ENCODE measurements at regions not wholly inside any gene's neighbourhood (a gene's known extent, or its start where the extent isn't known, plus 50 kb on each side); places are given as distances from the start of the nearest gene placed in this dataset.

DNA sequence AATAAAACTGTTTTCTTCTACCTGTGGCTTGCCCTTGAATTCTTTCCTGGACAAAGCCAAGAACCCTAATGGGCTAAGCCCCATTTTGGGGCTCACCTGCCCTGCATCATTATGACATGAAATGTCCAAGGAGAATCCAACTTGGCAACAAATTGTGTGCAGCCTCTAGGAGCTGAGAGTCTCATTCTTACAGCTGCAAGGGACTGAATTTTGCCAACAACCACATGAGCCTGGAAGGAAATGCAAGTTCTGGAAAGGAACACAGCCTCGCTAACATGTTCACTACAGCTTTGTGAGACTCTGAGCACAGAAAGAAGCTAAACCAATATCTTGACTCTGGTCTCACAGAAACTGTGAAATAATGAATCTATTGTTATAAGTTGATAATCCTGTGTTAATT lies 94.8 kb upstream of the CDH12 start:
- H3K4me3 ChIP-seq (replicated peaks; ENCODE audit: low read depth, low read length): no peak overlapping the region
- no peaks in the 10 kb centered on the region for H3K36me3 ChIP-seq (ENCODE audit: control insufficient read depth, insufficient read depth, low read length)
- no peaks in the 10 kb centered on the region for H3K27me3 ChIP-seq (replicated peaks; ENCODE audit: control insufficient read depth, insufficient read depth, low read length)
- TF ChIP-seq, protein P1, sequence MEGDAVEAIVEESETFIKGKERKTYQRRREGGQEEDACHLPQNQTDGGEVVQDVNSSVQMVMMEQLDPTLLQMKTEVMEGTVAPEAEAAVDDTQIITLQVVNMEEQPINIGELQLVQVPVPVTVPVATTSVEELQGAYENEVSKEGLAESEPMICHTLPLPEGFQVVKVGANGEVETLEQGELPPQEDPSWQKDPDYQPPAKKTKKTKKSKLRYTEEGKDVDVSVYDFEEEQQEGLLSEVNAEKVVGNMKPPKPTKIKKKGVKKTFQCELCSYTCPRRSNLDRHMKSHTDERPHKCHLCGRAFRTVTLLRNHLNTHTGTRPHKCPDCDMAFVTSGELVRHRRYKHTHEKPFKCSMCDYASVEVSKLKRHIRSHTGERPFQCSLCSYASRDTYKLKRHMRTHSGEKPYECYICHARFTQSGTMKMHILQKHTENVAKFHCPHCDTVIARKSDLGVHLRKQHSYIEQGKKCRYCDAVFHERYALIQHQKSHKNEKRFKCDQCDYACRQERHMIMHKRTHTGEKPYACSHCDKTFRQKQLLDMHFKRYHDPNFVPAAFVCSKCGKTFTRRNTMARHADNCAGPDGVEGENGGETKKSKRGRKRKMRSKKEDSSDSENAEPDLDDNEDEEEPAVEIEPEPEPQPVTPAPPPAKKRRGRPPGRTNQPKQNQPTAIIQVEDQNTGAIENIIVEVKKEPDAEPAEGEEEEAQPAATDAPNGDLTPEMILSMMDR (IDR thresholded peaks at IDR 0.05; ENCODE audit: insufficient read depth, low read length, poor library complexity, severe bottlenecking): no peak
- DNase-seq (ENCODE audit: extremely low read depth, insufficient read length): no peak

DNA sequence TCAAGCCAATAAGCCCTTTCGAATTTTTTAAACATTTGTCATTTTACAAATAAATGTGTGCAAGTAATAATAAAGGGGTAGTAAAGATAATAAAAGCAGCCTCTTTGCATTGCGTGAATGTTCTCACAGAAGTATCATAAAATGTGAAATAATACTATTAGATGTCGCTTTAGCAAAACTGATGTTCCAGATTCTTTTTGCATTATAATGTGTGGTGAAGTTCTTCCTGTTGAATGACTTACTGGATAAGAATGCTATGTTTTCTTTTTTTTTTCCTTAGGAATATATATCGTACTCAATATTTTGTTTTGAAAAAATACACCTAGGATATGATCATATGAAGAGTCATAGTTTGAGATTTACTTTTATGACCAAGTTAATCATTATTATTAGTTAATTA lies 85.2 kb upstream of the CDH12 start:
- no peaks in the 10 kb centered on the region for H3K36me3 ChIP-seq (ENCODE audit: control insufficient read depth, insufficient read depth, low read length)
- H3K4me3 ChIP-seq (replicated peaks; ENCODE audit: low read depth, low read length): no peak overlapping the region
- no peak for DNase-seq (ENCODE audit: extremely low read depth, insufficient read length)
- H3K27me3 ChIP-seq (replicated peaks; ENCODE audit: control insufficient read depth, insufficient read depth, low read length): no peaks in the 10 kb centered on the region
- TF ChIP-seq, protein P1 (IDR thresholded peaks at IDR 0.05; ENCODE audit: insufficient read depth, low read length, poor library complexity, severe bottlenecking): no peak

DNA sequence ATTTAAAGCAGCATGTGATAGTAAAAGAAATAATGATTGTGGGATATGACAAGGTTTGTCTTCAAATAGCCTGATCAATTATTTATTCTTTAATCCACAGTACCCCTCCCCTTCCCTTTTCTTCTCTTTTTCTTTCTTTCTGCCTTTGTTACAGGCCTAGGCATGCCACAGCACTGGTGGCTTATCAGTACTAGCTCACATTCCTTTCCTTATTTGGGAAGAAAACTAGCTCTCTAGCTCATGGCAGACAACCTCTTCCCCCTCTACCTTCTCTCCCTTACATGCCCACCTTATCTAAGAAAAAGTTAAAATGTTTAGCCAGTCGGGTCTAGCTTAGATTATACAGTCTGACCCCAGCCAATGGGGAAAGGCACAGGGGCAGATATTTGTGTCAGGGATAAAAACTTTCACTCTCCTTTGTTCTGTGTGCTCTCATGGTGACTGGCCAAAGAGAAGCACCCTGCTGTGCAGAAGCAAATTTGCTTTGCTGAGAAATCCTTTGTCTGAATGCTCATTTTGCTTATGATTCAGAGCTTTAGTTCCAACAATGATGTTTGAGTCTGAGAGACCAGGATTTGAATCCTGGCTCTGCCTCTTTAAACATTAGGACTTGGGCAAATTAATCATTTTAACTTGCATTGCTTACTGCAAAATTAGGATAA lies 75.8 kb upstream of the CDH12 start:
- TF ChIP-seq, protein P1 (IDR thresholded peaks at IDR 0.05; ENCODE audit: insufficient read depth, low read length, poor library complexity, severe bottlenecking): no peak
- Histone ChIP-seq H3K27me3 (replicated peaks; ENCODE audit: control insufficient read depth, insufficient read depth, low read length) (no peaks in the 10 kb centered on the region), H3K36me3 (ENCODE audit: control insufficient read depth, insufficient read depth, low read length) (no peaks in the 10 kb centered on the region), H3K4me3 (replicated peaks; ENCODE audit: low read depth, low read length) (no peak overlapping the region)
- no peak for DNase-seq (ENCODE audit: extremely low read depth, insufficient read length)

DNA sequence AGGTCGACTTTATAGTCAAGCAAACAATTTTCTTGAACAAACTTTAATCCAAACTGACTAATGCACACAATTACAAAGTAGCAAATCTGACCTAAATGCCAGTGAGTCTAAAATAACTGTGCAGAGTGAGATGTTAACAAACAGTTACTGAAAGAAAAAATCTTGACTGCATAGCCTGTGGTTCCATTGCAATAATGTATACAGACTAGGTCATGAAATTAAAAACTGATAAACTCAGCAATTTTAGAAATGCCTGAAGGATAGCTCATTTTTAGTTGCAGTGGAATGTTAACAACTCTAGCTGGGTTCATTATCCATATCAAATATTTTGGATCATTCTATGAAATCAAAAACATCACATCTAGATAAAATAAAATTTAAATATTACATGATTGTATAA lies 73.4 kb upstream of the CDH12 start:
- TF ChIP-seq, protein P1 (IDR thresholded peaks at IDR 0.05; ENCODE audit: insufficient read depth, low read length, poor library complexity, severe bottlenecking): no peak
- DNase-seq (ENCODE audit: extremely low read depth, insufficient read length): no peak
- Histone ChIP-seq H3K4me3 (replicated peaks; ENCODE audit: low read depth, low read length) (no peak overlapping the region), H3K36me3 (ENCODE audit: control insufficient read depth, insufficient read depth, low read length) (no peaks in the 10 kb centered on the region), H3K27me3 (replicated peaks; ENCODE audit: control insufficient read depth, insufficient read depth, low read length) (no peaks in the 10 kb centered on the region)

DNA sequence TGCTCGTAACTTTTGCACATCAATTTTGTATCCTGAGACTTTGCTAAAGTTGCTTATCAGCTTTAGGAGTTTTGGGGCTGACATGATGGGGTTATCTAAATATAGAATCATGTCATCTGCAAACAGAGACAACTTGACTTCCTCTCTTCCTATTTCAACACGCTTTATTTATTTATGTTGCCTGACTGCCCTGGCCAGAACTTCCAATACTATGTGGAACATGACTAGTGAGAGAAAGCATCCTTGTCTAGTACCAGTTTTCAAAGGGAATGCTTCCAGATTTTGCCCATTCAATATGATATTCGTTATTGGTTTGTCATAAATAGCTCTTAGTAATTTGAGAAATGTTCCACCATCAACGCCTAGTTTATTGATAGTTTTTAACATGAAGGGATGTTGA lies 65.4 kb upstream of the CDH12 start:
- TF ChIP-seq, protein P1 (IDR thresholded peaks at IDR 0.05; ENCODE audit: insufficient read depth, low read length, poor library complexity, severe bottlenecking): no peak
- no peak for DNase-seq (ENCODE audit: extremely low read depth, insufficient read length)

DNA sequence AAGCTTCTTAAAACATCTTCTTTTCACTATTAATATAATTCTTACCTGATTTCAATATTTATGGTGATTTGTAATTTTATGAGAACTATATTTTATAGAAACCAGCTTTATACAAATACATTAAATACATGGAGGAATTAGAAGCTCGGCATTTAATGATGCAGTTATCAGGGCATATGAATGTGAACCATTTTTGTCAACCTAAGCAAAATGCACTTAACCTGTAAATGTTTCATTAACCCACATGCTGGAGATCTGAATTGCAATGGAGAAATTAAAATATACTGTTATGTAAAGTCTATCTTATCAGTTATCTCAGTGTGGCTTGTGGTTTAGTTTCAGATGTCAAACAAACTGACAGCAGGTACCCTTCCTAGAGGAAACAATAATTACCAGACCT lies 63.2 kb upstream of the CDH12 start:
- TF ChIP-seq, protein P1 (IDR thresholded peaks at IDR 0.05; ENCODE audit: insufficient read depth, low read length, poor library complexity, severe bottlenecking): no peak
- no peak for DNase-seq (ENCODE audit: extremely low read depth, insufficient read length)

More for the DNA sequence above, 65.4 kb upstream of the CDH12 start:
- H3K36me3 ChIP-seq (ENCODE audit: control insufficient read depth, insufficient read depth, low read length): no peaks in the 10 kb centered on the region
- no peaks in the 10 kb centered on the region for H3K27me3 ChIP-seq (replicated peaks; ENCODE audit: control insufficient read depth, insufficient read depth, low read length)
- no peak overlapping the region for H3K4me3 ChIP-seq (replicated peaks; ENCODE audit: low read depth, low read length)

More for the DNA sequence above, 63.2 kb upstream of the CDH12 start:
- Histone ChIP-seq H3K4me3 (replicated peaks; ENCODE audit: low read depth, low read length) (no peak overlapping the region), H3K27me3 (replicated peaks; ENCODE audit: control insufficient read depth, insufficient read depth, low read length) (no peaks in the 10 kb centered on the region), H3K36me3 (ENCODE audit: control insufficient read depth, insufficient read depth, low read length) (no peaks in the 10 kb centered on the region)

All from GM06990 (cell line).